Stomach (tissue), 4 donors: ENCODE measurements at regions not wholly inside any gene's neighbourhood (a gene's known extent, or its start where the extent isn't known, plus 50 kb on each side); places are given as distances from the start of the nearest gene placed in this dataset.

Experiments used
- CTCF ChIP-seq, 7 experiments: fragments of 450-650 bp in 4 of 7; fragments of 200-600 bp in 3 of 7; sonication (generic) in 3 of 7; IDR thresholded peaks; one replicate each; pipeline ENCODE4 v1.5.1; 2016 to 2019; ENCODE audit warnings: antibody characterized with exemption in 7 of 7, control low read depth in 2 of 7, mild to moderate bottlenecking in 1 of 7
- POLR2A ChIP-seq, 4 donors: fragments of 450-650 bp; IDR thresholded peaks; one replicate each; pipeline ENCODE4 v1.6.1; 2016; ENCODE audit warnings: antibody characterized with exemption in 4 of 4, control low read depth in 2 of 4, mild to moderate bottlenecking in 1 of 4, moderate library complexity in 1 of 4
- POLR2AphosphoS5 ChIP-seq, 3 donors: sonication (generic); formaldehyde crosslinking; IDR thresholded peaks; one replicate each; pipeline ENCODE4 v1.6.1; 2016; ENCODE audit warnings: antibody characterized with exemption in 3 of 3

DNA sequence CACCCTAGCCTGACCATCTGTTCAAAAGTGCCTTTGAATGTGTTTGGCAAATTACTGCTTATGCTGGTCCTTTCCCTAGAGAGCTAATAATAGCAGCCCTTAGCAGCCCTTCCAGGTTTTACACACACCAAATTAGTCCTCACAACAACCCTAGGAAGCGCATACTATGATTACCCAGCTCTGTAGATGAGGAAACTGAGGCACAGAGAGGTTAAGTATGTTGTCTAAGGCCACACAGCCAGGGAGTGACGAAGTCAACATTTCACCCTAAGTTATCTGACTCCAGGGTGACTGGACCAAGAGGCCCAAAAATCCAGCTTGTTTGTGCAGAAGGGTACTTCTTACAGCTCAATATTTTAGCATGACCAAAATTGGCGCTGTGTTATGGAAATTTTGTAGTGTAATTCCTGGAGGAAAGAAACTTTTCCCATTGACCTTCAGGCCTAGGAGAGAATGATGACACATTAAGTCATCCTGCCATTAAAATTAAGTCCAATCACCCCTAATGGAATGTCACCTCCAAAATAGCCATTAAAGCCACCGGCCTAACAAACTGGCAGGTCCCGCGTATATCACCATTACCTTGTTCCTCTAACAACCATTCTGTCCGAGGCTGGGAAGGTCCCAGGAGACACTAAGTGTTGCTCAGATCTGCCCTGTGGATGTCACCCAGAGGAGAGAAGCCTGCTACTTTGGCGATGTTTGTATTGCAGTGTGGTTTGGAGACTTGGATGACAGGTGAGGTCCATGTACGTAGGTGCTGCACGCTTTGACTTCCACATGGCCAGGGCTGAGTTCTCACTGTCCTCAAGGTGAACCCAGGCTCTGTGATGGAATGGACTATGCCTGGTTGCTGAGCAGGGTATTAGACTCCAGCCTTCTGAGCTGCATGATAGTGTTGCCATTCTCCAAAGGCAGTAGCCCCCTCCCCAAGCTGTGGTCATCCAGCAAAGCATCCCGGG, 258.3 kb downstream of the TOMM20 start:
- TF ChIP-seq CTCF (IDR thresholded peaks at IDR 0.05) (no peak), POLR2A (IDR thresholded peaks at IDR 0.05) (no peak), POLR2AphosphoS5 (IDR thresholded peaks at IDR 0.05) (no peak)
